ENCODE measurements at regions not wholly inside any gene's neighbourhood (a gene's known extent, or its start where the extent isn't known, plus 50 kb on each side); places are given as distances from the start of the nearest gene placed in this dataset.
"Not testable (repeated sequence)": the region's sequence is repeated elsewhere in the genome, so short reads cannot be mapped to it uniquely, and the experiment has no call there.

- H3K4me1 ChIP-seq (ENCODE audit: control insufficient read depth in 2 of 2, insufficient read depth in 2 of 2, low read length in 2 of 2) = no peaks in the 10 kb centered on the region
- H4K20me1 ChIP-seq (ENCODE audit: control insufficient read depth, insufficient read depth, low read length, poor library complexity, severe bottlenecking) = no peaks in the 10 kb centered on the region
- no peak overlapping the region for H3K4me2 ChIP-seq (replicated peaks; ENCODE audit: low read depth, low read length, poor library complexity, severe bottlenecking)
- H3K36me3 ChIP-seq (replicated peaks in 1 of 2; ENCODE audit: control extremely low read depth in 1 of 2, control insufficient read depth in 1 of 2, extremely low read depth in 1 of 2, insufficient read depth in 2 of 2, low read length in 1 of 2) = no peaks in the 10 kb centered on the region
- Mint-ChIP-seq H3K27me3 (peaks cover 31% of the 10 kb centered on the region), H3K4me1 (no peaks in the 10 kb centered on the region), H3K9me3 (ENCODE audit: insufficient read depth) (peaks cover 8% of the 10 kb centered on the region), H3K4me3 (no peak overlapping the region), H3K27ac (no peak overlapping the region)
- H3K79me2 ChIP-seq (ENCODE audit: control insufficient read depth, insufficient read depth, low read length) = no peaks in the 10 kb centered on the region
- H3K9me3 ChIP-seq (ENCODE audit: control extremely low read depth in 1 of 3, control insufficient read depth in 2 of 3, insufficient read depth in 1 of 3, low read length in 2 of 3) = peaks cover 0 to 14% (median 12%) of the 10 kb centered on the region in 3 donors
- no peak overlapping the region for H3K9ac ChIP-seq (ENCODE audit: low read length)
- no peak overlapping the region for H3K27ac ChIP-seq (ENCODE audit: low read length in 2 of 2)
- H2AFZ ChIP-seq (ENCODE audit: insufficient read depth, low read depth, low read length, poor library complexity, severe bottlenecking) = no peak overlapping the region
- WGBS (ENCODE audit: insufficient coverage) = 93% methylated on average over 7 of the region's 8 CpGs
- TF ChIP-seq EZH2 (IDR thresholded peaks at IDR 0.05; ENCODE audit: borderline replicate concordance, insufficient read depth, low read depth, low read length, poor library complexity, severe bottlenecking) (no peak), CTCF (IDR thresholded peaks at IDR 0.05) (no peak)
- ChIA-PET POLR2A (no interaction called here), CTCF (no interaction called here)
- ATAC-seq (ENCODE audit: low read depth) = no peak
- no peak for DNase-seq
- intact Hi-C loops (cut with micrococcal nuclease) = no loop called here
- peaks cover 0 to 3% (median 0%) of the 10 kb centered on the region in 4 experiments for H3K27me3 ChIP-seq (replicated peaks in 1 of 4; ENCODE audit: control extremely low read depth in 1 of 4, control insufficient read depth in 3 of 4, insufficient read depth in 4 of 4, low read length in 3 of 4)
- no peak overlapping the region for H3K4me3 ChIP-seq (ENCODE audit: control extremely low read depth in 1 of 5, extremely low read depth in 1 of 5, insufficient read depth in 1 of 5, low read depth in 2 of 5, low read length in 4 of 5)
Observed at GRCh38 chr3:177860184-177860583, 662.9 kb upstream of the TBL1XR1 start.

- Histone ChIP-seq H3K4me3 (ENCODE audit: control extremely low read depth in 1 of 5, extremely low read depth in 1 of 5, insufficient read depth in 1 of 5, low read depth in 2 of 5, low read length in 4 of 5) (no peak overlapping the region), H3K4me1 (ENCODE audit: control insufficient read depth in 2 of 2, insufficient read depth in 2 of 2, low read length in 2 of 2) (no peaks in the 10 kb centered on the region), H4K20me1 (ENCODE audit: control insufficient read depth, insufficient read depth, low read length, poor library complexity, severe bottlenecking) (no peaks in the 10 kb centered on the region), H3K9me3 (ENCODE audit: control extremely low read depth in 1 of 3, control insufficient read depth in 2 of 3, insufficient read depth in 1 of 3, low read length in 2 of 3) (peaks cover 0 to 23% (median 12%) of the 10 kb centered on the region in 3 donors), H3K4me2 (replicated peaks; ENCODE audit: low read depth, low read length, poor library complexity, severe bottlenecking) (no peak overlapping the region), H2AFZ (ENCODE audit: insufficient read depth, low read depth, low read length, poor library complexity, severe bottlenecking) (no peak overlapping the region), H3K27ac (ENCODE audit: low read length in 2 of 2) (no peak overlapping the region), H3K79me2 (ENCODE audit: control insufficient read depth, insufficient read depth, low read length) (no peaks in the 10 kb centered on the region), H3K36me3 (replicated peaks in 1 of 2; ENCODE audit: control extremely low read depth in 1 of 2, control insufficient read depth in 1 of 2, extremely low read depth in 1 of 2, insufficient read depth in 2 of 2, low read length in 1 of 2) (no peaks in the 10 kb centered on the region), H3K9ac (ENCODE audit: low read length) (no peak overlapping the region), H3K27me3 (replicated peaks in 1 of 4; ENCODE audit: control extremely low read depth in 1 of 4, control insufficient read depth in 3 of 4, insufficient read depth in 4 of 4, low read length in 3 of 4) (peaks cover 0 to 8% (median 0%) of the 10 kb centered on the region in 4 experiments)
- no peak for DNase-seq
- peaks cover 23% of the 10 kb centered on the region for H3K27me3 Mint-ChIP-seq
- ATAC-seq (ENCODE audit: low read depth) = no peak
- intact Hi-C loops (cut with micrococcal nuclease) = no loop called here
- no peak overlapping the region for H3K27ac Mint-ChIP-seq
- no peak overlapping the region for H3K4me3 Mint-ChIP-seq
- ChIA-PET POLR2A (no interaction called here), CTCF (no interaction called here)
- H3K9me3 Mint-ChIP-seq (ENCODE audit: insufficient read depth) = peaks cover 8% of the 10 kb centered on the region
- no peaks in the 10 kb centered on the region for H3K4me1 Mint-ChIP-seq
- no peak for TF ChIP-seq CTCF (IDR thresholded peaks at IDR 0.05)
- TF ChIP-seq EZH2 (IDR thresholded peaks at IDR 0.05; ENCODE audit: borderline replicate concordance, insufficient read depth, low read depth, low read length, poor library complexity, severe bottlenecking) = no peak
Observed at GRCh38 chr3:177862962-177863491, 665.7 kb upstream of the TBL1XR1 start.

DNA sequence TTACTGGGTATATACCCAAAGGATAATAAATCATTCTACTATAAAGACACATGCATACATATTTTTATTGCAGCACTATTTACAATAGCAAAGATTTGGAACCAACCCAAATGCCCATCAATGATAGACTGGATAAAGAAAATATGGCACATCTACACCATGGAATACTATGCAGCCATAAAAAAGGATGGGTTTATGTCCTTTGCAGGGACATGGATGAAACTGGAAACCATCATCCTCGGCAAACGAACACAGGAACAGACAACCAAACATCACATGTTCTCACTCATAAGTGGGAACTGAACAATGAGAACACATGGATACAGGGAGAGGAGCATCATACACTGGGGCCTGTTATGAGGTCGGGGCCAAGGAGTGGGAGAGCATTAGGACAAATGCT, 665.0 kb upstream of the KCNMB2 start:
- H3K27me3 Mint-ChIP-seq; H3K9me3 Mint-ChIP-seq (ENCODE audit: insufficient read depth); H3K27ac Mint-ChIP-seq; CTCF ChIA-PET; H3K27me3 ChIP-seq (replicated peaks in 1 of 4; ENCODE audit: control extremely low read depth in 1 of 4, control insufficient read depth in 3 of 4, insufficient read depth in 4 of 4, low read length in 3 of 4); DNase-seq; H3K4me1 ChIP-seq (ENCODE audit: control insufficient read depth in 2 of 2, insufficient read depth in 2 of 2, low read length in 2 of 2); H3K4me2 ChIP-seq (replicated peaks; ENCODE audit: low read depth, low read length, poor library complexity, severe bottlenecking); H2AFZ ChIP-seq (ENCODE audit: insufficient read depth, low read depth, low read length, poor library complexity, severe bottlenecking); H3K4me3 ChIP-seq (ENCODE audit: control extremely low read depth in 1 of 5, extremely low read depth in 1 of 5, insufficient read depth in 1 of 5, low read depth in 2 of 5, low read length in 4 of 5); H3K27ac ChIP-seq (ENCODE audit: low read length in 2 of 2); POLR2A ChIA-PET; H3K36me3 ChIP-seq (replicated peaks in 1 of 2; ENCODE audit: control extremely low read depth in 1 of 2, control insufficient read depth in 1 of 2, extremely low read depth in 1 of 2, insufficient read depth in 2 of 2, low read length in 1 of 2); H3K4me3 Mint-ChIP-seq; H3K79me2 ChIP-seq (ENCODE audit: control insufficient read depth, insufficient read depth, low read length); ATAC-seq (ENCODE audit: low read depth); H4K20me1 ChIP-seq (ENCODE audit: control insufficient read depth, insufficient read depth, low read length, poor library complexity, severe bottlenecking); H3K4me1 Mint-ChIP-seq; H3K9me3 ChIP-seq (ENCODE audit: control extremely low read depth in 1 of 3, control insufficient read depth in 2 of 3, insufficient read depth in 1 of 3, low read length in 2 of 3); intact Hi-C loops (cut with micrococcal nuclease); H3K9ac ChIP-seq (ENCODE audit: low read length): not testable (repeated sequence)
- 75% methylated on average over 1 of the region's 3 CpGs for WGBS (ENCODE audit: insufficient coverage)
